ENCODE measurements at regions not wholly inside any gene's neighbourhood (a gene's known extent, or its start where the extent isn't known, plus 50 kb on each side); places are given as distances from the start of the nearest gene placed in this dataset.

GRCh38 chr7:119439192-119439591 lies 833.8 kb upstream of the KCND2 start:
- no peak overlapping the region for H3K4me3 ChIP-seq (replicated peaks; ENCODE audit: low read depth, low read length)
- no peaks in the 10 kb centered on the region for H3K27me3 ChIP-seq (replicated peaks; ENCODE audit: control insufficient read depth, insufficient read depth, low read length)
- DNase-seq (ENCODE audit: extremely low read depth, insufficient read length): no peak
- H3K36me3 ChIP-seq (ENCODE audit: control insufficient read depth, insufficient read depth, low read length): no peaks in the 10 kb centered on the region
- TF ChIP-seq CTCF (IDR thresholded peaks at IDR 0.05; ENCODE audit: insufficient read depth, low read length, poor library complexity, severe bottlenecking): no peak

GRCh38 chr7:119452401-119452800 lies 820.6 kb upstream of the KCND2 start:
- no peak for TF ChIP-seq CTCF (IDR thresholded peaks at IDR 0.05; ENCODE audit: insufficient read depth, low read length, poor library complexity, severe bottlenecking)
- no peaks in the 10 kb centered on the region for H3K36me3 ChIP-seq (ENCODE audit: control insufficient read depth, insufficient read depth, low read length)
- DNase-seq (ENCODE audit: extremely low read depth, insufficient read length): no peak
- no peak overlapping the region for H3K4me3 ChIP-seq (replicated peaks; ENCODE audit: low read depth, low read length)
- H3K27me3 ChIP-seq (replicated peaks; ENCODE audit: control insufficient read depth, insufficient read depth, low read length): no peaks in the 10 kb centered on the region

- no peaks in the 10 kb centered on the region for H3K27me3 ChIP-seq (replicated peaks; ENCODE audit: control insufficient read depth, insufficient read depth, low read length)
- DNase-seq (ENCODE audit: extremely low read depth, insufficient read length): no peak
- H3K4me3 ChIP-seq (replicated peaks; ENCODE audit: low read depth, low read length): no peak overlapping the region
- H3K36me3 ChIP-seq (ENCODE audit: control insufficient read depth, insufficient read depth, low read length): no peaks in the 10 kb centered on the region
- TF ChIP-seq CTCF (IDR thresholded peaks at IDR 0.05; ENCODE audit: insufficient read depth, low read length, poor library complexity, severe bottlenecking): no peak
Measured at GRCh38 chr7:119465798-119466305, 807.1 kb upstream of the KCND2 start.

- no peak for DNase-seq (ENCODE audit: extremely low read depth, insufficient read length)
- H3K36me3 ChIP-seq (ENCODE audit: control insufficient read depth, insufficient read depth, low read length): no peaks in the 10 kb centered on the region
- TF ChIP-seq CTCF (IDR thresholded peaks at IDR 0.05; ENCODE audit: insufficient read depth, low read length, poor library complexity, severe bottlenecking): no peak
- no peak overlapping the region for H3K4me3 ChIP-seq (replicated peaks; ENCODE audit: low read depth, low read length)
- H3K27me3 ChIP-seq (replicated peaks; ENCODE audit: control insufficient read depth, insufficient read depth, low read length): no peaks in the 10 kb centered on the region
Measured at GRCh38 chr7:119472408-119473038, 800.5 kb upstream of the KCND2 start.

- Histone ChIP-seq H3K36me3 (ENCODE audit: control insufficient read depth, insufficient read depth, low read length) (no peaks in the 10 kb centered on the region), H3K27me3 (replicated peaks; ENCODE audit: control insufficient read depth, insufficient read depth, low read length) (no peaks in the 10 kb centered on the region), H3K4me3 (replicated peaks; ENCODE audit: low read depth, low read length) (no peak overlapping the region)
- peak; percentile 9 for DNase-seq (ENCODE audit: extremely low read depth, insufficient read length)
- TF ChIP-seq CTCF (IDR thresholded peaks at IDR 0.05; ENCODE audit: insufficient read depth, low read length, poor library complexity, severe bottlenecking): peak; percentile 59
Measured at GRCh38 chr7:119482209-119482608, 790.8 kb upstream of the KCND2 start.

GRCh38 chr7:119482671-119483070 lies 790.3 kb upstream of the KCND2 start:
- H3K4me3 ChIP-seq (replicated peaks; ENCODE audit: low read depth, low read length): no peak overlapping the region
- no peaks in the 10 kb centered on the region for H3K27me3 ChIP-seq (replicated peaks; ENCODE audit: control insufficient read depth, insufficient read depth, low read length)
- no peak for TF ChIP-seq CTCF (IDR thresholded peaks at IDR 0.05; ENCODE audit: insufficient read depth, low read length, poor library complexity, severe bottlenecking)
- no peak for DNase-seq (ENCODE audit: extremely low read depth, insufficient read length)
- H3K36me3 ChIP-seq (ENCODE audit: control insufficient read depth, insufficient read depth, low read length): no peaks in the 10 kb centered on the region
